ENCODE measurements at regions not wholly inside any gene's neighbourhood (a gene's known extent, or its start where the extent isn't known, plus 50 kb on each side); places are given as distances from the start of the nearest gene placed in this dataset.

DNA sequence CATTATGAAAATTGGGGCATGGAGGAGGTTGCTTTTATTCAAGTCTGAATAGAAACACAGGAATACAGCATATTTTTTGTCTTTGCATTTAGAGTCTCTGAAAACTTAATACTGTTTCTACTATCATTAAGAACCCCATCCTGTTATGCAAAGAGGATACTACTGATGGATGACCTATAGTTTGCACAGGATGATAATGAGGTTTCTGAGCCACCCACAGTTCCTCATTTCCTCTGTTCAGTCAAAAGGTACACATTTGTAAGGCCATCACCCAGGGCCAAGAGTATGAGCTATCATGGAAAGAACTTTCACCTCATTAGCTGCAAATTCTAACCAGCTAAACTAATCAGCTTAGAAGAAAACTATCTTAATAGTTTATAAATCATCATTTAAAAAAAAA, 213.0 kb upstream of the CHRM2 start:
- H4K20me1 ChIP-seq (ENCODE audit: insufficient read depth, low read length): no peaks in the 10 kb centered on the region
- no TSS peak for BruUV-seq (replicated peaks)
- H2BK120ac ChIP-seq (ENCODE audit: low read depth, low read length): no peak overlapping the region
- no peak for ATAC-seq (ENCODE audit: low read depth)
- ChIA-PET CTCF (no interaction called here), POLR2A (ENCODE audit: unreplicated experiment) (no interaction called here)
- no peak overlapping the region for H4K91ac ChIP-seq (ENCODE audit: insufficient read depth, low read depth, low read length)
- no peaks in the 10 kb centered on the region for H3K9me3 ChIP-seq (ENCODE audit: control insufficient read depth, insufficient read depth, low read length)
- no peak overlapping the region for H2AFZ ChIP-seq (replicated peaks; ENCODE audit: low read length, poor library complexity)
- H3K14ac ChIP-seq (replicated peaks; ENCODE audit: low read depth, low read length): no peak overlapping the region
- H3K79me1 ChIP-seq (ENCODE audit: low read depth in 1 of 2, low read length in 2 of 2): no peaks in the 10 kb centered on the region
- H2AK9ac ChIP-seq (replicated peaks; ENCODE audit: low read depth, low read length, poor library complexity): no peak overlapping the region
- DNase-seq: no peak
- no peaks in the 10 kb centered on the region for H3K9me1 ChIP-seq (ENCODE audit: insufficient read depth, low read length)
- H2AK5ac ChIP-seq (ENCODE audit: low read depth, low read length): no peak overlapping the region
- H2BK15ac ChIP-seq (ENCODE audit: low read depth, low read length): no peak overlapping the region
- no peaks in the 10 kb centered on the region for H3K36me3 ChIP-seq (ENCODE audit: control insufficient read depth, insufficient read depth, low read length)
- no peak overlapping the region for H3K56ac ChIP-seq (ENCODE audit: extremely low read depth, insufficient read depth, low read length)
- no peaks in the 10 kb centered on the region for H3K27me3 ChIP-seq (ENCODE audit: control insufficient read depth, insufficient read depth, low read length)
- H3K9ac ChIP-seq (ENCODE audit: low read depth, low read length): no peak overlapping the region
- TF ChIP-seq MAZ (IDR thresholded peaks at IDR 0.05; ENCODE audit: borderline replicate concordance, low read depth, low read length) (no peak), CHD1 (IDR thresholded peaks at IDR 0.05; ENCODE audit: low read depth, low read length) (no peak), BHLHE40 (IDR thresholded peaks at IDR 0.05; ENCODE audit: low read depth, low read length) (no peak), MXI1 (IDR thresholded peaks at IDR 0.05; ENCODE audit: borderline replicate concordance, low read depth, low read length) (no peak), POLR2A (IDR thresholded peaks at IDR 0.05; ENCODE audit: low read depth, low read length) (no peak), RFX5 (IDR thresholded peaks at IDR 0.05; ENCODE audit: low read depth, low read length) (no peak), CEBPB (IDR thresholded peaks at IDR 0.05; ENCODE audit: low read depth, low read length) (no peak), RAD21 (IDR thresholded peaks at IDR 0.05; ENCODE audit: low read length) (no peak)
- TF ChIP-seq, protein P1, sequence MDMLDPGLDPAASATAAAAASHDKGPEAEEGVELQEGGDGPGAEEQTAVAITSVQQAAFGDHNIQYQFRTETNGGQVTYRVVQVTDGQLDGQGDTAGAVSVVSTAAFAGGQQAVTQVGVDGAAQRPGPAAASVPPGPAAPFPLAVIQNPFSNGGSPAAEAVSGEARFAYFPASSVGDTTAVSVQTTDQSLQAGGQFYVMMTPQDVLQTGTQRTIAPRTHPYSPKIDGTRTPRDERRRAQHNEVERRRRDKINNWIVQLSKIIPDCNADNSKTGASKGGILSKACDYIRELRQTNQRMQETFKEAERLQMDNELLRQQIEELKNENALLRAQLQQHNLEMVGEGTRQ (IDR thresholded peaks at IDR 0.05; ENCODE audit: low read depth, low read length): no peak
- TF ChIP-seq, protein P2, sequence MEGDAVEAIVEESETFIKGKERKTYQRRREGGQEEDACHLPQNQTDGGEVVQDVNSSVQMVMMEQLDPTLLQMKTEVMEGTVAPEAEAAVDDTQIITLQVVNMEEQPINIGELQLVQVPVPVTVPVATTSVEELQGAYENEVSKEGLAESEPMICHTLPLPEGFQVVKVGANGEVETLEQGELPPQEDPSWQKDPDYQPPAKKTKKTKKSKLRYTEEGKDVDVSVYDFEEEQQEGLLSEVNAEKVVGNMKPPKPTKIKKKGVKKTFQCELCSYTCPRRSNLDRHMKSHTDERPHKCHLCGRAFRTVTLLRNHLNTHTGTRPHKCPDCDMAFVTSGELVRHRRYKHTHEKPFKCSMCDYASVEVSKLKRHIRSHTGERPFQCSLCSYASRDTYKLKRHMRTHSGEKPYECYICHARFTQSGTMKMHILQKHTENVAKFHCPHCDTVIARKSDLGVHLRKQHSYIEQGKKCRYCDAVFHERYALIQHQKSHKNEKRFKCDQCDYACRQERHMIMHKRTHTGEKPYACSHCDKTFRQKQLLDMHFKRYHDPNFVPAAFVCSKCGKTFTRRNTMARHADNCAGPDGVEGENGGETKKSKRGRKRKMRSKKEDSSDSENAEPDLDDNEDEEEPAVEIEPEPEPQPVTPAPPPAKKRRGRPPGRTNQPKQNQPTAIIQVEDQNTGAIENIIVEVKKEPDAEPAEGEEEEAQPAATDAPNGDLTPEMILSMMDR (conservative IDR thresholded peaks at IDR 0.05; ENCODE audit: low read depth, low read length): no peak
- no peak overlapping the region for H3K4ac ChIP-seq (ENCODE audit: low read depth, low read length)
- H4K8ac ChIP-seq (ENCODE audit: low read depth in 2 of 2, low read length in 2 of 2): no peak overlapping the region
- dilution Hi-C loops (cut with HindIII; ENCODE audit: low sequenced_read_pairs, unreplicated experiment): no loop called here
- no peak overlapping the region for H2BK5ac ChIP-seq (ENCODE audit: low read depth, low read length, poor library complexity, severe bottlenecking)
- H3K27ac ChIP-seq (ENCODE audit: insufficient read depth, low read length): no peak overlapping the region
- H3K23ac ChIP-seq (ENCODE audit: low read depth, low read length): no peak overlapping the region
- no peaks in the 10 kb centered on the region for H3K4me1 ChIP-seq (ENCODE audit: control insufficient read depth, insufficient read depth, low read length)
- H4K5ac ChIP-seq (ENCODE audit: low read depth, low read length): no peak overlapping the region
- in situ Hi-C loops (cut with MboI; ENCODE audit: low sequenced_read_pairs): no loop called here
- H3K4me2 ChIP-seq (ENCODE audit: low read depth, low read length): no peak overlapping the region
- H3K18ac ChIP-seq (ENCODE audit: low read depth, low read length): no peak overlapping the region
- H2BK20ac ChIP-seq (ENCODE audit: low read depth, low read length): no peak overlapping the region
- H3K4me3 ChIP-seq (ENCODE audit: insufficient read depth, low read depth, low read length): no peak overlapping the region
- intact Hi-C loops (cut with micrococcal nuclease): loop anchor here (10.0 kb wide), 1 partner anchor 209 kb away; the partner anchor contains the start of gene CHRM2
